ENCODE measurements at regions not wholly inside any gene's neighbourhood (a gene's known extent, or its start where the extent isn't known, plus 50 kb on each side); places are given as distances from the start of the nearest gene placed in this dataset.

DNA sequence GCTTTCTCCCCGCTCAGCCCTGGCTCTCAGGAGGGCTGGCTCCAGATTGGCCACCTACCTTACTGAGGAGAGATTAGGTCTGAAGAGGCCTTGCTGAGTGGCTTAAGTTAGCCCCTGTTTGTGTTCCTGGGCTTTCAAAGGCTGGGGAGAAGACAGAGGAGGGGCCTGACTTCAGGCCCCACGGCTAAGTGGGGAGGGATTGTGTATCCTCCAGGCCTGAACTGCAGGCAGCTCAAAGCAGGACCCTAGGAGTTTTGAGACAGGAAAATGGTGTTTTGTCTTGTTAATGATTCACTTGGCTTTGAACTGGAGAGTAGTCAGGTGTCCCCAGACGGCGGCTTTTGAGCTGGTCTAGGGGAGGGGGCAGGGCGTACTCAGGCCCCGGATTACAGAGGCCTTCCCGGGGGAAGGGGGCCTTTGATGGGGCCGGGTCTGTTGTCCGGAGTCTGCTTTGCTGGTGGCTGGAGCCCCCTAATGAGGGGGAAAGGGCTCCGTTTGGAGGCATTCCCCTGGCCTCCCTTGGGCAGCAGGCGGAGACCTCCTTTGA is 162.0 kb upstream of the SMIM23 start:
- intact Hi-C loops (cut with micrococcal nuclease; ENCODE audit: unreplicated experiment) (no loop called here), in situ Hi-C loops (cut with HindIII; ENCODE audit: extremely low pct_ligation_motif_present, low pct_unique_long_range_greater_than_20kb) (no loop called here)
- Histone ChIP-seq H3K9me3 (ENCODE audit: low read length) (no peaks in the 10 kb centered on the region), H3K4me2 (ENCODE audit: low read depth, low read length) (peak overlapping the region; percentile 81), H3K79me2 (ENCODE audit: insufficient read depth, low read length) (no peaks in the 10 kb centered on the region), H2AFZ (ENCODE audit: low read length) (peak overlapping the region; percentile 82), H4K20me1 (ENCODE audit: insufficient read depth, low read length) (no peaks in the 10 kb centered on the region), H3K4me1 (ENCODE audit: insufficient read depth, low read length) (peaks cover 22% of the 10 kb centered on the region), H3K36me3 (replicated peaks in 1 of 2; ENCODE audit: control insufficient read depth in 1 of 2, insufficient read depth in 2 of 2, low read length in 2 of 2) (no peaks in the 10 kb centered on the region), H3K9ac (ENCODE audit: insufficient read depth, low read depth, low read length) (peak overlapping the region; percentile 40), H3K27ac (ENCODE audit: extremely low read length, insufficient read depth, low read length) (no peak overlapping the region), H3K4me3 (replicated peaks in 1 of 3; ENCODE audit: insufficient read depth in 1 of 3, low read depth in 2 of 3, low read length in 3 of 3) (peak overlapping the region; percentile 11 to 55 (median 39); a peak in 5 of 6 replicates), H3K27me3 (ENCODE audit: control insufficient read depth in 1 of 2, insufficient read depth in 2 of 2, low read length in 2 of 2) (peaks cover 0 to under 1% of the 10 kb centered on the region in 2 experiments; a peak in 1 of 5 replicates)
- DNase-seq (ENCODE audit: low spot score) (peak; percentile 75), ATAC-seq (peak; percentile 96), FAIRE-seq (peak; percentile 67)
- ChIA-PET POLR2A (interaction anchor here (0.6 kb wide), 1 partner anchor 36 kb away, joined by 3 read pairs; no protein-coding TSS in a partner anchor), CTCF (ENCODE audit: low intra/inter-chr PET ratio, low total read pairs) (no interaction called here)
- no CpG with 5 or more reads among the region's 11 CpGs for WGBS (ENCODE audit: low lambda C conversion rate)
- BruUV-seq (replicated peaks) = no TSS peak
- TF ChIP-seq, protein P1, sequence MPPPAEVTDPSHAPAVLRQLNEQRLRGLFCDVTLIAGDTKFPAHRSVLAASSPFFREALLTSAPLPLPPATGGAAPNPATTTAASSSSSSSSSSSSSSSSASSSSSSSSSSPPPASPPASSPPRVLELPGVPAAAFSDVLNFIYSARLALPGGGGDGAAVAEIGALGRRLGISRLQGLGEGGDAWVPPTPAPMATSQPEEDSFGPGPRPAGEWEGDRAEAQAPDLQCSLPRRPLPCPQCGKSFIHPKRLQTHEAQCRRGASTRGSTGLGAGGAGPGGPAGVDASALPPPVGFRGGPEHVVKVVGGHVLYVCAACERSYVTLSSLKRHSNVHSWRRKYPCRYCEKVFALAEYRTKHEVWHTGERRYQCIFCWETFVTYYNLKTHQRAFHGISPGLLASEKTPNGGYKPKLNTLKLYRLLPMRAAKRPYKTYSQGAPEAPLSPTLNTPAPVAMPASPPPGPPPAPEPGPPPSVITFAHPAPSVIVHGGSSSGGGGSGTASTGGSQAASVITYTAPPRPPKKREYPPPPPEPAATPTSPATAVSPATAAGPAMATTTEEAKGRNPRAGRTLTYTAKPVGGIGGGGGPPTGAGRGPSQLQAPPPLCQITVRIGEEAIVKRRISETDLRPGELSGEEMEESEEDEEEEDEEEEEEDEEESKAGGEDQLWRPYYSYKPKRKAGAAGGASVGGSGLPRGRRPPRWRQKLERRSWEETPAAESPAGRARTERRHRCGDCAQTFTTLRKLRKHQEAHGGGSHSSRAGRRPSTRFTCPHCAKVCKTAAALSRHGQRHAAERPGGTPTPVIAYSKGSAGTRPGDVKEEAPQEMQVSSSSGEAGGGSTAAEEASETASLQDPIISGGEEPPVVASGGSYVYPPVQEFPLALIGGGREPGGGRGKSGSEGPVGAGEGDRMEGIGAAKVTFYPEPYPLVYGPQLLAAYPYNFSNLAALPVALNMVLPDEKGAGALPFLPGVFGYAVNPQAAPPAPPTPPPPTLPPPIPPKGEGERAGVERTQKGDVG (CRISPR knock-in tag; IDR thresholded peaks at IDR 0.05; ENCODE audit: borderline replicate concordance) = no peak
- TF ChIP-seq ZNF605 (CRISPR knock-in tag; IDR thresholded peaks at IDR 0.05) (peak; percentile 39; the same call in 1 of the 2 replicates), RXRB (CRISPR knock-in tag; IDR thresholded peaks at IDR 0.05; ENCODE audit: borderline replicate concordance) (peak; percentile 47; the same call in 1 of the 2 replicates), ZNF430 (CRISPR knock-in tag; IDR thresholded peaks at IDR 0.05) (0 out of 2 replicates have a peak, but pooled peaks have one; percentile 42), SOX6 (IDR thresholded peaks at IDR 0.05) (no peak), SOX6 (CRISPR knock-in tag; IDR thresholded peaks at IDR 0.05) (peak; percentile 38), ZFX (CRISPR knock-in tag; IDR thresholded peaks at IDR 0.05; ENCODE audit: low read depth) (peak; percentile 4; the same call in 1 of the 2 replicates), EP300 (IDR thresholded peaks at IDR 0.05; ENCODE audit: low read depth in 2 of 2, low read length in 2 of 2) (peak in 1 of 2 experiments; percentile 39; a peak in 2 of 4 replicates), EP300 (CRISPR knock-in tag; IDR thresholded peaks at IDR 0.05; ENCODE audit: borderline replicate concordance) (no peak), GABPB1 (CRISPR knock-in tag; IDR thresholded peaks at IDR 0.05) (peak; percentile 24), ZNF616 (CRISPR knock-in tag; IDR thresholded peaks at IDR 0.05; ENCODE audit: low read depth) (no peak), YY1 (IDR thresholded peaks at IDR 0.05; ENCODE audit: insufficient read depth, insufficient replicate concordance, low read depth, low read length) (peak; percentile 26)
- TF ChIP-seq, protein P2, sequence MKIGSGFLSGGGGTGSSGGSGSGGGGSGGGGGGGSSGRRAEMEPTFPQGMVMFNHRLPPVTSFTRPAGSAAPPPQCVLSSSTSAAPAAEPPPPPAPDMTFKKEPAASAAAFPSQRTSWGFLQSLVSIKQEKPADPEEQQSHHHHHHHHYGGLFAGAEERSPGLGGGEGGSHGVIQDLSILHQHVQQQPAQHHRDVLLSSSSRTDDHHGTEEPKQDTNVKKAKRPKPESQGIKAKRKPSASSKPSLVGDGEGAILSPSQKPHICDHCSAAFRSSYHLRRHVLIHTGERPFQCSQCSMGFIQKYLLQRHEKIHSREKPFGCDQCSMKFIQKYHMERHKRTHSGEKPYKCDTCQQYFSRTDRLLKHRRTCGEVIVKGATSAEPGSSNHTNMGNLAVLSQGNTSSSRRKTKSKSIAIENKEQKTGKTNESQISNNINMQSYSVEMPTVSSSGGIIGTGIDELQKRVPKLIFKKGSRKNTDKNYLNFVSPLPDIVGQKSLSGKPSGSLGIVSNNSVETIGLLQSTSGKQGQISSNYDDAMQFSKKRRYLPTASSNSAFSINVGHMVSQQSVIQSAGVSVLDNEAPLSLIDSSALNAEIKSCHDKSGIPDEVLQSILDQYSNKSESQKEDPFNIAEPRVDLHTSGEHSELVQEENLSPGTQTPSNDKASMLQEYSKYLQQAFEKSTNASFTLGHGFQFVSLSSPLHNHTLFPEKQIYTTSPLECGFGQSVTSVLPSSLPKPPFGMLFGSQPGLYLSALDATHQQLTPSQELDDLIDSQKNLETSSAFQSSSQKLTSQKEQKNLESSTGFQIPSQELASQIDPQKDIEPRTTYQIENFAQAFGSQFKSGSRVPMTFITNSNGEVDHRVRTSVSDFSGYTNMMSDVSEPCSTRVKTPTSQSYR (CRISPR knock-in tag; IDR thresholded peaks at IDR 0.05; ENCODE audit: borderline replicate concordance) = peak; percentile 84; the same call in 1 of the 2 replicates
- TF ChIP-seq, protein P3, sequence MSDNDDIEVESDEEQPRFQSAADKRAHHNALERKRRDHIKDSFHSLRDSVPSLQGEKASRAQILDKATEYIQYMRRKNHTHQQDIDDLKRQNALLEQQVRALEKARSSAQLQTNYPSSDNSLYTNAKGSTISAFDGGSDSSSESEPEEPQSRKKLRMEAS (IDR thresholded peaks at IDR 0.05) = 0 out of 2 replicates have a peak, but pooled peaks have one; percentile 1
- TF ChIP-seq, protein P4, sequence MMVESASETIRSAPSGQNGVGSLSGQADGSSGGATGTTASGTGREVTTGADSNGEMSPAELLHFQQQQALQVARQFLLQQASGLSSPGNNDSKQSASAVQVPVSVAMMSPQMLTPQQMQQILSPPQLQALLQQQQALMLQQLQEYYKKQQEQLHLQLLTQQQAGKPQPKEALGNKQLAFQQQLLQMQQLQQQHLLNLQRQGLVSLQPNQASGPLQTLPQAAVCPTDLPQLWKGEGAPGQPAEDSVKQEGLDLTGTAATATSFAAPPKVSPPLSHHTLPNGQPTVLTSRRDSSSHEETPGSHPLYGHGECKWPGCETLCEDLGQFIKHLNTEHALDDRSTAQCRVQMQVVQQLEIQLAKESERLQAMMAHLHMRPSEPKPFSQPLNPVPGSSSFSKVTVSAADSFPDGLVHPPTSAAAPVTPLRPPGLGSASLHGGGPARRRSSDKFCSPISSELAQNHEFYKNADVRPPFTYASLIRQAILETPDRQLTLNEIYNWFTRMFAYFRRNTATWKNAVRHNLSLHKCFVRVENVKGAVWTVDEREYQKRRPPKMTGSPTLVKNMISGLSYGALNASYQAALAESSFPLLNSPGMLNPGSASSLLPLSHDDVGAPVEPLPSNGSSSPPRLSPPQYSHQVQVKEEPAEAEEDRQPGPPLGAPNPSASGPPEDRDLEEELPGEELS (CRISPR knock-in tag; IDR thresholded peaks at IDR 0.05) = 0 out of 2 replicates have a peak, but pooled peaks have one; percentile 14

Data from HepG2 (cell line).